Activated CD8-positive, alpha-beta memory T cell treated with anti-CD3 and anti-CD28 coated beads for 1 hour (primary cell): ENCODE measurements at regions not wholly inside any gene's neighbourhood (a gene's known extent, or its start where the extent isn't known, plus 50 kb on each side); places are given as distances from the start of the nearest gene placed in this dataset.
"Not testable (repeated sequence)": the region's sequence is repeated elsewhere in the genome, so short reads cannot be mapped to it uniquely, and the experiment has no call there.

Experiments
- DNase-seq, 2 donors: peaks; one replicate each; pipeline ENCODE4 v3.0.0-alpha.2; 2020; ENCODE audit warnings: low read depth in 1 of 2; ENCODE audit errors: extremely low read depth in 1 of 2

- no peak for DNase-seq
Measured at GRCh38 chr1:213702703-213703102, 285.1 kb upstream of the PROX1 start.

GRCh38 chr1:213704941-213705340, 282.8 kb upstream of the PROX1 start:
- DNase-seq: no peak

DNA sequence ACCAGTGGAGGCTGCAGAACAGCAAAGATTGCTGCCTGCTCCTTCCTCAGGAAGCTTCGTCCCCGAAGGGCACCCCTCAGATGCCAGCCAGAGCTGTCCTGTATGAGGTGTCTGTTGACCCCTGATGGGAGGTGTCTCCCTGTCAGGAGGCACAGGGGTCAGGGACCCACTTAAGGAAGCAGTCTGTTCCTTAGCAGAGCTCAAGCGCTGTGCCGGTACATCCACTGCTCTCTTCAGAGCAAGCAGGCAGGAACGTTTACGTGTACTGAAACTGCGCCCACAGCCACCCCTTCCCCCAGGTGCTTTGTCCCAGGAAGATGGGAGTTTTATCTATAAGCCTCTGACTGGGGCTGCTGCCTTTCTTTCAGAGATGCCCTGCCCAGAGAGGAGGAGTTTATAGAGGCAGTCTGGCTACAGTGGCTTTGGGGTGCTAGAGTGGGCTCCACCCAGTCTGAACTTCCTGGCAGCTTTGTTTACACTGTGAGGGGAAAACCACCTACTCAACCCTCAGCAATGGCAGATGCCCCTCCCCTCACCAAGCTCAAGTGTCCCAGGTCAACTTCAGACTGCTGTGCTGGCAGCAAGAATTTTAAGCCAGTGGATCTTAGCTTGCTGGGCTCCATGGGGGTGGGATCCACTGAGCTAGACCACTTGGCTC, 275.8 kb upstream of the PROX1 start:
- not testable (repeated sequence) for DNase-seq

DNA sequence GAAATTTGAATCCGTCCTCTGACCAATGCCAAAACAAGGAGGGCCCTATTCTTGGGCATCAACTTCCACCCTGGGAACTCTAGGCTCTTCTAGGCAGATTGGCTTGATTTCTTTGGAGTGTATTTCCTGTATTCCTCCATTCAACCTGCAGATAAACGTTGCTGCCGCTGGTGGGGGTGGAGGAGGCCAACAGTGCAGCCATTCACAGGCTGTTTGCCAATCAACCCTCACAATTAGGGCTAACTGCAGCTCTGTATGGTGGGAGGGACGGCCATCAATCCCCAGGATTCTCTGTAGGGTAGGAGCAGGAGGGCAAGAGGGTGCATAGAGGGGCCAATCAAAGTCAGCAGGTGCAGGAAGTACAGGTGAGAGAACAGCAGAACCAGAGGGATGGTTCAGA, 273.1 kb upstream of the PROX1 start:
- DNase-seq: no peak

GRCh38 chr1:213715182-213715581, 272.6 kb upstream of the PROX1 start:
- DNase-seq: no peak

GRCh38 chr1:213719462-213719861, 268.3 kb upstream of the PROX1 start:
- DNase-seq: no peak

- no peak for DNase-seq
Measured at GRCh38 chr1:213720032-213720431, 267.7 kb upstream of the PROX1 start.

DNA sequence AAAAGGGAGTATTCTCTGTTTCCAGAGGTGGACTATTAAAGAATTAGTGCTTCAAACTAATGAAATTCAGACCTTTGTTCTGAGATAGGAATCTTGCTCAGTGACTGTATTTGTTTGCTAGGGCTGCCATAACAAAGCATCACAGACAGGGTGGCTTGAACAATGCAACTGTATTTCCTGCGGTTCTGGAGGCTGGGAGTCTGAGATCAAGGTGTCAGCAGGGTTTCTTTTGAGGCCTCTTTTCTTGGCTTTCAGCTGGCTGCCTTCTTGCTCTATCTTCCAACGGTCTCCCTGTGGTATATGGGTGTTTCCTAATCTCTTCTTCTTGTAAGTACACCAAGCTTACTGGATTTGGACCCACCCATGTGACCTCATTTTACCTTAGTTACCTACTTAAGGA, 264.6 kb upstream of the PROX1 start:
- DNase-seq: no peak

GRCh38 chr1:213724640-213725536, 262.9 kb upstream of the PROX1 start:
- DNase-seq: no peak

DNA sequence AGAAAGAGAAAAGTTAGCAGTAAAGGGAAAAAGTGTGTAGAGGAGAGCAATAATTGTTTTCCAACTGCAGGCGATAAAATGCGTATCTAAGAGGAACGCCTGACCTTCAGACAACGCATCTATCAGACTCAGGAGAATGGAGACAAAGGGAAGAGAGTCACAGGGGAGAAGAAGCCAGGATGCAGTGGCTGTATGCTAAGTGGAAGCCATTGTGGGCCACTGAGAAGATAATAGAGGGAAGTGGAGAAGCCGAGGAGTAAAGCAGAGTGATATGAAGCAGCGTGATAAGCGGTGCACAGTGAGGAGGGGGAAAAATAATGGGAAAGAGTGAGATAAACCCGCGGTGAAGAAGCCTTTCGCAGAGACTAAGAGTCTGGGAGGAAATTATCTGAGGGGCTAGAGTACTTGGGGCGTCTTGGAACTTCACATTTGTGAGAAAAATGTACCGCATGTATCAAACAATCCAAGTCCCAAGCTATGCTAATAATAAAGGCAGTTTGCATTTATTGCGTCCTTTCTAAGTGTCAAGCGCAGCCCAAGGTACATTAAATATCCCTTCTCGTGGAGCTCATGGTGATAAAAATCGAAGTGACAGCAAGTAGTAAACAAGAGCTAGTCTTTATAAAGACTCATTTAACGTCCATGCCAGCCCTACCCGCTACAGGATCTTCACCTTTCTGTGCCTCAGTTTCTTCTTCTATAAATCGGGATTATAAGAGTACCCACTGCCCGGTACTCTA, 259.8 kb upstream of the PROX1 start:
- DNase-seq: no peak

- no peak for DNase-seq
Measured at GRCh38 chr1:213728593-213729536, 258.9 kb upstream of the PROX1 start.

- DNase-seq: no peak
Measured at GRCh38 chr1:213733705-213734104, 254.1 kb upstream of the PROX1 start.

DNA sequence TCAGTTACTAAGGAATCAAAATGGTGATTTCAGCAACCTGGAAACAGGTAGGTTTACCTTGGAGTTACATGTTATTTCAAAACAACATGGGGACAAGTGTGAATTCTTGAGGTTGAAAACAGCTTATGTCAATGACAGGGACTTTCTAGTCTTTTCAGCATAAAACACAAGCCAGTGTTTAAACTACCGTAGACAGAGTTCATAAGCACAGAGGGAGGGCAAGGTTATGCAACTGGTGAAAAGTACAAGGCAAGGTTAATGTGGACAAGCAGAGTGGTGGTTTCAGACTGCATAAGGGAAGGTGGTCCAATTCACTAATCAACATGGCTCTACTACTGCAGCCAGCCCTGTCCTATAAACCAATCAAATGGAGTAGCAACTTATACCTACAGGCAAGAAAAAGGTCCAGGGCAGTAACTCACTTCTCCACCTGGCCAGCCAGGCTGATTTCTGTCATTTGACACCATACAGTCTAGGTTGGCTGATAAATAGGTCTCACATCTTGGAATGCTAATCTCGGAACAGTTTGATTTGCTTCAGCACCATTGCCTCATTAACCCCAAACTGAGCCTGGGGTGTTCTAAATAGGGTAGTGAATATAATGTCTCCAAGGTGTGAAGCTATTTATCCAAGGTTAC, 250.3 kb upstream of the PROX1 start:
- no peak for DNase-seq

- no peak for DNase-seq
Measured at GRCh38 chr1:213738658-213739057, 249.1 kb upstream of the PROX1 start.

DNA sequence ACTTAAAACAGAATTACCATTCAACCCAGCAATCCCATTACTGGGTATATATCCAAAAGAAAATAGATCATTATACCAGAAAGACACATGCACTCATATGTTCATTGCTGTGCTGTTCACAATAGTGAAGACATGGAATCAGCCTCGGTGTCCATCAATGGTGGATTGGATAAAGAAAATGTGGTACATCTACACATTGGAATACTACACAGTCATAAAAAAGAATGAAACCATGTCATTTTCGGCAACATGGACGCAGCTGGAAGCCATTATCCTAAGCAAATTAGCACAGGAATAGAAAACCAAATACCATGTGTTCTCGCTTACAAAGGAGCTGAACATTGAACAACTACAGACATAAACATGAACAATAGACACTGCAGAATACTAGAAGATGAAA, 244.8 kb upstream of the PROX1 start:
- DNase-seq: no peak

- DNase-seq: no peak
Measured at GRCh38 chr1:213744780-213745179, 243.0 kb upstream of the PROX1 start.

DNA sequence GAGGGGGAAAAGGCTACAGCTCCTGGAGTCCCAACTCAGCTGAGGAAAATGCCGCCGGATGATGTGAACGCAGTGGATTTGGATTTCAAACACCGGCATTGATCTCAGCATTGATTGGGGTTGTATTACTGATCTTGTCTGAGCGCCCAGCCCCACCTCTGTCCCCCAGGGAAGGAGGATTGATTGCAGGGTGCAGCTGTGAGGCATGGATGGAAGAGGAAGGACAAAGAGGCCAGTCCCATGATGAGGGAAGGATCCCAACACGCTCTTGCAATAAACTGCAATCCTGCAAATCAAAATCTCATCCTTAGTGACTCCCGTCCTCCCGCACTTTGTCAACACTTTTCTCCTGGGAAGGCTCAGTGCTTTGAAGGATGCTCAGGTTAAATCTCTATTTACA, 242.3 kb upstream of the PROX1 start:
- DNase-seq: no peak

DNA sequence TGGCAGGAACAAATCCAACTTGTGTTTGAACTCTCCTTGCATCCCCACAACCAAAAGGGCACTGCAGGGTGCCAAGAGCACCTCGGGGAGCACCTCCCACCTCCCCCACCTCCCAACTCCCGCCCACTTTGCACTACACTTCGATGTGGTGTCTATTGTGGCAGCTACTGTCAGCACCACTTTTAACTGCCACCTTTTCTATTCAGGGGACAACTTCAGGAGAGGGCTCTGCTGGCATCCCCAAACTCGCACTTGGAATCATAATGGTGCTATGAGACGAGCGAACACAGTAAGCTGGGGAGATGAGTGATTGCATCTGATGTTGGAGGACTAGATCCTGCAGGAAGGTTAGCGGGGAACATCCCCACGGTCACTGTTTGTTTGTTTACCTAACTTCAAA, 238.2 kb upstream of the PROX1 start:
- DNase-seq: no peak

GRCh38 chr1:213750231-213751063, 237.3 kb upstream of the PROX1 start:
- no peak for DNase-seq
